ENCODE measurements at regions not wholly inside any gene's neighbourhood (a gene's known extent, or its start where the extent isn't known, plus 50 kb on each side); places are given as distances from the start of the nearest gene placed in this dataset.

DNA sequence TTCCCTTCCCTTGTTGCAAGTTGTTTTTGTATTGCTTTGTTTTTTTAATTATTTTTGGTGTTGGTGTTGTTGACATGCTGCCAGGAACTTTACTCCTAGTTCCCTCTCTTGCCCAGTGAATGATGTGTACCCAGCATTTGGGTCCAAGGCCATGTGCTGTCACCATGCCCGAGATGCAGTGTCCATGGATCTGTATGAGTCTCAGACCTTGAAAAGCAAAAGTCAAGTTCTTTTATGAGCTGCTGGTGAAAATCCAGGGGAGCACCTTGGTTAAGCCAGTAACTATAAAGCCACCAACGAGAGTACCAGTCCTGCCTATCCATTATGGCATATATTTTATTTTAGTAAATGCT is 236.4 kb downstream of the BCL11A start:
- Histone ChIP-seq H3K27ac (replicated peaks) (no peak overlapping the region), H3K4me3 (replicated peaks; ENCODE audit: insufficient read depth, low read length) (no peak overlapping the region), H3K27me3 (ENCODE audit: insufficient read depth, poor library complexity, severe bottlenecking) (no peaks in the 10 kb centered on the region)
- no peak for DNase-seq (ENCODE audit: low read depth in 1 of 2, low spot score in 1 of 2)
- TF ChIP-seq, protein P1, sequence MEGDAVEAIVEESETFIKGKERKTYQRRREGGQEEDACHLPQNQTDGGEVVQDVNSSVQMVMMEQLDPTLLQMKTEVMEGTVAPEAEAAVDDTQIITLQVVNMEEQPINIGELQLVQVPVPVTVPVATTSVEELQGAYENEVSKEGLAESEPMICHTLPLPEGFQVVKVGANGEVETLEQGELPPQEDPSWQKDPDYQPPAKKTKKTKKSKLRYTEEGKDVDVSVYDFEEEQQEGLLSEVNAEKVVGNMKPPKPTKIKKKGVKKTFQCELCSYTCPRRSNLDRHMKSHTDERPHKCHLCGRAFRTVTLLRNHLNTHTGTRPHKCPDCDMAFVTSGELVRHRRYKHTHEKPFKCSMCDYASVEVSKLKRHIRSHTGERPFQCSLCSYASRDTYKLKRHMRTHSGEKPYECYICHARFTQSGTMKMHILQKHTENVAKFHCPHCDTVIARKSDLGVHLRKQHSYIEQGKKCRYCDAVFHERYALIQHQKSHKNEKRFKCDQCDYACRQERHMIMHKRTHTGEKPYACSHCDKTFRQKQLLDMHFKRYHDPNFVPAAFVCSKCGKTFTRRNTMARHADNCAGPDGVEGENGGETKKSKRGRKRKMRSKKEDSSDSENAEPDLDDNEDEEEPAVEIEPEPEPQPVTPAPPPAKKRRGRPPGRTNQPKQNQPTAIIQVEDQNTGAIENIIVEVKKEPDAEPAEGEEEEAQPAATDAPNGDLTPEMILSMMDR (IDR thresholded peaks at IDR 0.05; ENCODE audit: insufficient read depth, low read length): no peak
- TF ChIP-seq GABPA (IDR thresholded peaks at IDR 0.05; ENCODE audit: low read depth) (no peak), SPI1 (IDR thresholded peaks at IDR 0.05; ENCODE audit: borderline replicate concordance, low read depth) (no peak), POLR2AphosphoS5 (IDR thresholded peaks at IDR 0.05; ENCODE audit: low read depth) (no peak)
- TF ChIP-seq, protein P2, sequence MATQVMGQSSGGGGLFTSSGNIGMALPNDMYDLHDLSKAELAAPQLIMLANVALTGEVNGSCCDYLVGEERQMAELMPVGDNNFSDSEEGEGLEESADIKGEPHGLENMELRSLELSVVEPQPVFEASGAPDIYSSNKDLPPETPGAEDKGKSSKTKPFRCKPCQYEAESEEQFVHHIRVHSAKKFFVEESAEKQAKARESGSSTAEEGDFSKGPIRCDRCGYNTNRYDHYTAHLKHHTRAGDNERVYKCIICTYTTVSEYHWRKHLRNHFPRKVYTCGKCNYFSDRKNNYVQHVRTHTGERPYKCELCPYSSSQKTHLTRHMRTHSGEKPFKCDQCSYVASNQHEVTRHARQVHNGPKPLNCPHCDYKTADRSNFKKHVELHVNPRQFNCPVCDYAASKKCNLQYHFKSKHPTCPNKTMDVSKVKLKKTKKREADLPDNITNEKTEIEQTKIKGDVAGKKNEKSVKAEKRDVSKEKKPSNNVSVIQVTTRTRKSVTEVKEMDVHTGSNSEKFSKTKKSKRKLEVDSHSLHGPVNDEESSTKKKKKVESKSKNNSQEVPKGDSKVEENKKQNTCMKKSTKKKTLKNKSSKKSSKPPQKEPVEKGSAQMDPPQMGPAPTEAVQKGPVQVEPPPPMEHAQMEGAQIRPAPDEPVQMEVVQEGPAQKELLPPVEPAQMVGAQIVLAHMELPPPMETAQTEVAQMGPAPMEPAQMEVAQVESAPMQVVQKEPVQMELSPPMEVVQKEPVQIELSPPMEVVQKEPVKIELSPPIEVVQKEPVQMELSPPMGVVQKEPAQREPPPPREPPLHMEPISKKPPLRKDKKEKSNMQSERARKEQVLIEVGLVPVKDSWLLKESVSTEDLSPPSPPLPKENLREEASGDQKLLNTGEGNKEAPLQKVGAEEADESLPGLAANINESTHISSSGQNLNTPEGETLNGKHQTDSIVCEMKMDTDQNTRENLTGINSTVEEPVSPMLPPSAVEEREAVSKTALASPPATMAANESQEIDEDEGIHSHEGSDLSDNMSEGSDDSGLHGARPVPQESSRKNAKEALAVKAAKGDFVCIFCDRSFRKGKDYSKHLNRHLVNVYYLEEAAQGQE (IDR thresholded peaks at IDR 0.05; ENCODE audit: insufficient replicate concordance, low read depth): no peak

DNA sequence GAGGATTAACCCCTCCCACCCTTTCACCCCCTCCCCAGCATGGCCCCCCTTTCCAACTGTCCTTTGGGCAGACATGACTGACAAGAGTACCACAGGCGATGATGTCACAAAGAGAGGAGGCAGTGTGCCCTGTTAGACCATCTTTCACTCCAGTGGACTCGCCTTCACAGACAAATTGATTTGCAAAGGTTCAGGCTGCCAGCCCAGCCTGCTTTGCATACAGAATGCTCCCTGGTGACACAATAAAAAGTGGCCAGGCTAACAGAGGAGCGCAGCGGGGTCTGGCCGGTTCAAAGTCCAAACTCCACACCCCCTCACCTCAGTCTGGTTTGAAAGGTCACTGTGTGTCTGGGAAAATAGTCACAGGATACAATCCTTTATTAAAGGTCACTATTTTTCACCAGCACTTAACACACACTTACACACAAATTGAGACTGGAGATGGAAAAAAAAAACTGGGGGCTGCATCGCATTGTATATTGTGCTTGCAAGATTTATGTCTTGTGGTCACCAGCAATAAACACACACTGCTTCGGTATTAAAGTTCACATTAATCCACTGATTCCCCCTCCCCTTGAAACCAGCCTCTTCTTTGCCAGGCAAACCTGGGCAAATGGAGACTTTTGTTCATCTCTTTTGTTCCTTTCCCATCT is 236.9 kb downstream of the BCL11A start:
- Histone ChIP-seq H3K27me3 (ENCODE audit: insufficient read depth, poor library complexity, severe bottlenecking) (no peaks in the 10 kb centered on the region), H3K27ac (replicated peaks) (no peak overlapping the region), H3K4me3 (replicated peaks; ENCODE audit: insufficient read depth, low read length) (no peak overlapping the region)
- no peak for DNase-seq (ENCODE audit: low read depth in 1 of 2, low spot score in 1 of 2)
- TF ChIP-seq SPI1 (IDR thresholded peaks at IDR 0.05; ENCODE audit: borderline replicate concordance, low read depth) (no peak), GABPA (IDR thresholded peaks at IDR 0.05; ENCODE audit: low read depth) (no peak), POLR2AphosphoS5 (IDR thresholded peaks at IDR 0.05; ENCODE audit: low read depth) (no peak)
- TF ChIP-seq, protein P2 (IDR thresholded peaks at IDR 0.05; ENCODE audit: insufficient replicate concordance, low read depth): no peak
- TF ChIP-seq, protein P1 (IDR thresholded peaks at IDR 0.05; ENCODE audit: insufficient read depth, low read length): no peak

DNA sequence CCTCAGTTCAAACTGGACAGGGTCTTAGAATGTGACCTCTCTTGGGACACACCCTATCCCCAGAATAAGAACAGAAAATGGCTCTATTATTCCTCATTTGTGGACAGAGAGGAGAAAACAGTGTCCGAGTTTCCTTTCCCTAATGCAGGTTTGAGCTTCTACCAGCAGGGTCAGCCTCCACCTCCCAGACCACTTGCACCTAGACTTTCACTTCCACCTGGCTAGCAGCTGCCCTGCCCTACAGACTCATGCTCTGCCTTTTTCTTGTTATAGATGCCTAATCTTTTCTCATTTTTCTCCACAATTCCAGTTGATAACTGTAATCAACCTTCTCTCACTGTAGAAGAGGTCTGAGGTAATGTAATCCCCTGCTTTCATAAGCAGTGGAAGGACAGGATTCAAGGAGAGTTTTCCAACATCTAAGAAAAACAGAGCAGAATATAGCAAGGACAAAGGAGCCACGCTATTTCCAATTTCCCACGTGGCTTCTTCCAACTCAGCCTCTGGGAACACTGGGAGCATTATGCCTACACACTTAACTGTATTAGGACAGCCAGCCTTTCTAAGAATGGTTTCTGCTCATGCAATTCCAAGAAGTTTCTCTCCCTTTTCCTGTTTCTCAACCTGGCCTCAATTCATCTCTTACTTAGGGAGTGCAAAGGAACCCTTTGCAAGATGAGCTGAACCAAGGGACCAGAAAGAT is 239.8 kb downstream of the BCL11A start:
- H3K27me3 ChIP-seq (ENCODE audit: insufficient read depth, poor library complexity, severe bottlenecking): no peaks in the 10 kb centered on the region
- H3K27ac ChIP-seq (replicated peaks): no peak overlapping the region
- TF ChIP-seq, protein P1 (IDR thresholded peaks at IDR 0.05; ENCODE audit: insufficient read depth, low read length): no peak
- TF ChIP-seq POLR2AphosphoS5 (IDR thresholded peaks at IDR 0.05; ENCODE audit: low read depth) (no peak), SPI1 (IDR thresholded peaks at IDR 0.05; ENCODE audit: borderline replicate concordance, low read depth) (no peak), GABPA (IDR thresholded peaks at IDR 0.05; ENCODE audit: low read depth) (no peak)
- TF ChIP-seq, protein P2 (IDR thresholded peaks at IDR 0.05; ENCODE audit: insufficient replicate concordance, low read depth): no peak
- no peak for DNase-seq (ENCODE audit: low read depth in 1 of 2, low spot score in 1 of 2)
- H3K4me3 ChIP-seq (replicated peaks; ENCODE audit: insufficient read depth, low read length): no peak overlapping the region

All from HL-60 (cell line).